Suprapubic skin (tissue), 3 donors: ENCODE measurements at regions not wholly inside any gene's neighbourhood (a gene's known extent, or its start where the extent isn't known, plus 50 kb on each side); places are given as distances from the start of the nearest gene placed in this dataset.

Source experiments
- POLR2A ChIP-seq, 2 donors: fragments of 450-650 bp; IDR thresholded peaks; one replicate each; pipeline ENCODE4 v1.6.1; 2017; ENCODE audit warnings: antibody characterized with exemption in 2 of 2, mild to moderate bottlenecking in 2 of 2, moderate library complexity in 2 of 2
- TF ChIP-seq, protein P1 (sequence below), 2 donors: fragments of 200-600 bp in 1 of 2; fragments of 450-650 bp in 1 of 2; sonication (generic) in 1 of 2; IDR thresholded peaks; one replicate each; pipeline ENCODE4 v1.5.1; 2016 to 2019; ENCODE audit warnings: antibody characterized with exemption in 2 of 2, mild to moderate bottlenecking in 1 of 2, moderate library complexity in 1 of 2

- TF ChIP-seq, protein P1, sequence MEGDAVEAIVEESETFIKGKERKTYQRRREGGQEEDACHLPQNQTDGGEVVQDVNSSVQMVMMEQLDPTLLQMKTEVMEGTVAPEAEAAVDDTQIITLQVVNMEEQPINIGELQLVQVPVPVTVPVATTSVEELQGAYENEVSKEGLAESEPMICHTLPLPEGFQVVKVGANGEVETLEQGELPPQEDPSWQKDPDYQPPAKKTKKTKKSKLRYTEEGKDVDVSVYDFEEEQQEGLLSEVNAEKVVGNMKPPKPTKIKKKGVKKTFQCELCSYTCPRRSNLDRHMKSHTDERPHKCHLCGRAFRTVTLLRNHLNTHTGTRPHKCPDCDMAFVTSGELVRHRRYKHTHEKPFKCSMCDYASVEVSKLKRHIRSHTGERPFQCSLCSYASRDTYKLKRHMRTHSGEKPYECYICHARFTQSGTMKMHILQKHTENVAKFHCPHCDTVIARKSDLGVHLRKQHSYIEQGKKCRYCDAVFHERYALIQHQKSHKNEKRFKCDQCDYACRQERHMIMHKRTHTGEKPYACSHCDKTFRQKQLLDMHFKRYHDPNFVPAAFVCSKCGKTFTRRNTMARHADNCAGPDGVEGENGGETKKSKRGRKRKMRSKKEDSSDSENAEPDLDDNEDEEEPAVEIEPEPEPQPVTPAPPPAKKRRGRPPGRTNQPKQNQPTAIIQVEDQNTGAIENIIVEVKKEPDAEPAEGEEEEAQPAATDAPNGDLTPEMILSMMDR (IDR thresholded peaks at IDR 0.05) = no peak
- no peak for TF ChIP-seq POLR2A (IDR thresholded peaks at IDR 0.05)
Measured at GRCh38 chr1:80675454-80675853, 1125.3 kb upstream of the ADGRL2 start.
